ENCODE measurements at regions not wholly inside any gene's neighbourhood (a gene's known extent, or its start where the extent isn't known, plus 50 kb on each side); places are given as distances from the start of the nearest gene placed in this dataset.
"Not testable (repeated sequence)": the region's sequence is repeated elsewhere in the genome, so short reads cannot be mapped to it uniquely, and the experiment has no call there.

DNA sequence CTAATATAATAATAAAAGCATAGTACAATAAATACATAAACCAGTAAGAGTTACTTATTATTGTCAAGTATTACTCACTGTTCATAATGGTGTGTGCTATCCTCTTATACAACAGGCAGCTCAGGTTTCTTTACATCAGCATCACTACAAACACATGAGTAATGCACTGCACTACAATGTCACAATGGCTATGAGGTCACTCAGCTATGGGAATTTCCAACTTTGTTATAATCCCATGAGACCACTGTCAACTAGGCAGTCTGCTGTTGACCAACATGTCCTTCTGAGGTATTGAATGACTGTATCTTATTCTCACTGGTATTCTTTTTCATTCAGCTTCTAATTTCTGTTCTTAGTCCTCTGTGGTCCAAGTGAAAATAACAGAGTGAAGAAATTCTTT lies 250.4 kb upstream of the DSEL start:
- DNase-seq (ENCODE audit: low read depth, low spot score): no peak

DNA sequence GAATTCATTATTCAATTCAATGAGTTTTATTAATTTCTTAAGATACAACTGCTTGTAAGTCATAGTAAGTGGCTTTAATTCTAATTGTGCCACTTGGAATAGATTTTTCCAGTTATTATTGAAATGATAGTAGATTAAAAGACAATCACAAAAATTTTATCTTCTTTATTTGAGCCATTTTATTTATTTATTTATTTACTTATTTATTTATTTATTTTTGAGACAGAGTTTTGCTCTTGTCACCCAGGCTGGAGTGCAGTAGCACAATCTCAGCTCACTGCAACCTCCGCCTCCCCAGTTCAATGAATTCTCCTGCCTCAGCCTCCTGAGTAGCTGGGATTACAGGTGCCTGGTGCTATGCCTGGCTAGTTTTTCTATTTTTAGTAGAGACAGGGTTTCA lies 235.7 kb upstream of the DSEL start:
- DNase-seq (ENCODE audit: low read depth, low spot score): not testable (repeated sequence)

GRCh38 chr18:67742954-67743353 lies 226.4 kb upstream of the DSEL start:
- DNase-seq (ENCODE audit: low read depth, low spot score): no peak

- DNase-seq (ENCODE audit: low read depth, low spot score): no peak
These were observed 226.0 kb upstream of the DSEL start for GRCh38 chr18:67742525-67742924.

- DNase-seq (ENCODE audit: low read depth, low spot score): peak; percentile 7
These were observed 219.0 kb upstream of the DSEL start for GRCh38 chr18:67735506-67735905.

- DNase-seq (ENCODE audit: low read depth, low spot score): no peak
These were observed 216.6 kb upstream of the DSEL start for GRCh38 chr18:67733088-67733487.

GRCh38 chr18:67731851-67732250 lies 215.3 kb upstream of the DSEL start:
- DNase-seq (ENCODE audit: low read depth, low spot score): no peak

GRCh38 chr18:67730886-67731285 lies 214.4 kb upstream of the DSEL start:
- DNase-seq (ENCODE audit: low read depth, low spot score): no peak

DNA sequence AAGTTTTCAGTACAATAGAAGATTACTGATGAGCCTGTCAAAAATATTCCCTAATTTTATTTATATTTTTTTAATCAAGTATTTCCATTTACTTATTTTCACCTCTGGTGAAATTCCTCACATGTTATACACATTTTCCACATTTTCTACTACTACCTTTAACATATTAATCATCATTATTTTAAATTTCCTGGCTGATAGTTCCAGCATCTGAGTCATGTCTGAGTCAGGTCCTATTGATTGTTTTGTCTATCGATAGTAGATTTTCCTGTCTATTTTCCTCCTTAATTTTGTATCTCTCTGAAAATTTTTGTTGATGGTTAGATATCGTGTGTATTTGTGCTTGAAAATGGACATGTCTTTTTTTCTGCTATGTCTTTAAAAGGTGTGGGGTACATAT lies 211.8 kb upstream of the DSEL start:
- no peak for DNase-seq (ENCODE audit: low read depth, low spot score)

GRCh38 chr18:67726882-67727281 lies 210.4 kb upstream of the DSEL start:
- no peak for DNase-seq (ENCODE audit: low read depth, low spot score)

- DNase-seq (ENCODE audit: low read depth, low spot score): no peak
These were observed 201.3 kb upstream of the DSEL start for GRCh38 chr18:67717800-67718199.

DNA sequence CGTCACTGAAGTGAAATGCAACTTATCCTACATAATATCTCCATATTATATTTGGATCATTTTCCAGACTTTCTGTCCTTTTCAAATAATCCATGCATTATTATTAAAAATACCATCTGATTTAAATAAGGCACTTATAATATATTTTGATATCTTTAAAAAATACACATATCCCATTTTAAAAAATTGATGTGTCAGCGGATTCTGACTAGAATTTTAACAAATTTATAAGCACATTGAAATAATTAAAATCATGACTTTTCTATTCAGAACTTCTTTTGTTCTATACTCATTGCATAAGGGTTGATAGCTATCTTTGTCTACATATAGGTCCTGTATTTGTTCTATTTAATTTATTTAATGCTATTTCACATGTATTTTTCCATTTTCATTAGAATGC lies 199.0 kb upstream of the DSEL start:
- no peak for DNase-seq (ENCODE audit: low read depth, low spot score)

DNA sequence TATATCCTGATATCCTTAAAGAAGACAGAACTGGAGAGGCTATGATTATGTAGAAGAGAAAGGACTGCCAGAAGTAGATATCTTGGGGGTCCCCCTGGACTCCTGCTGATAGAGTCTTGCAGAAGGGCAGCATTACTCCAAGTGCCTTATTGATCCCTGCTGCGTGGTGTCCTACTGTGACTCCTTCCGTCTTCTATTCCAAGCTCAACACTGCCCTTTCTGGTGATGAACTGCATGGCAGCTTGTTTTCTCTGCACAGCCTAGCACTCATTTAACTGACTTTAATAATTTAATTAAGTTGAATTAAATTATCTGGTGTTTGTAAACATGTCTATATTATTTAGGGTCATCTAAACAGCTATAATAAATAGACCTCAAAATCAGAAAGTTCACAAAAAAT lies 194.1 kb upstream of the DSEL start:
- peak; percentile 26 for DNase-seq (ENCODE audit: low read depth, low spot score)

- peak; percentile 2 for DNase-seq (ENCODE audit: low read depth, low spot score)
These were observed 189.2 kb upstream of the DSEL start for GRCh38 chr18:67705748-67706147.

- no peak for DNase-seq (ENCODE audit: low read depth, low spot score)
These were observed 179.2 kb upstream of the DSEL start for GRCh38 chr18:67695684-67696083.

DNA sequence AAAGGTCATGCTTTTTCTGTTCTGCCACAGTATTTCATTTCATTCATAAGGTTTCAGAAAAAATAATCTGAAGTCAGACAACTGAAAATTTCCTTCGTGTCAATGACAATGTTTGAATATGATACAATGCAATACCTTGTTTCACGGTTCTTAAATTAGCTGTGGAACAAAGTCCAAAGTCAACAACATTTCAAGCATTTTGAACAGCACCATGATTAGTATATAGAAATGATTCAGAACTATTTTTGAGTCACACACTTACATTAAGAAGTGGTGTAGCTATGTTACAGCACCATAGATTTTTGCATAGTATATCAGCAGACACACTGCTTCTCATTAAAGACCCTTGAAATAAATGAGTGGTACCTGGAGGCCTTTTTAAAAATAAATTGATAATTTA lies 178.3 kb upstream of the DSEL start:
- DNase-seq (ENCODE audit: low read depth, low spot score): no peak

DNA sequence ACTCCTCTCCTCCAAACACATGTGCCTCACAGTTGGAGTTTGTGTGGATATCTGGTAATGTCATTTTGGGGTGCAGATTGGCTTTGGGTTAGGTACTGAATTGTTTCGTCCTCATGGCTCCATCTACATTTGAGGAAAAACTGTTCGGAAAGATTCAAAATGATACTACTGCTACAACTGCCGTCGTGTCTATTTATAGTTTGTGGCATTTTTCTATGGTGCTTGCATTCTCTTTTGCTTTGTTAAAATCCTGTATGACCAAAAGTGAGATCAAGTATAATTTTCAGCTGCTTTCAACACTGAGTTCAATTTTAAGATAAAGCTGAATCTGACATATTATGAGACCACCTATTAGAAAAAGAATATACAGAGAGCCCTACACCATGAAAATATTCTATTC lies 176.3 kb upstream of the DSEL start:
- no peak for DNase-seq (ENCODE audit: low read depth, low spot score)

- DNase-seq (ENCODE audit: low read depth, low spot score): no peak
These were observed 166.0 kb upstream of the DSEL start for GRCh38 chr18:67682516-67682915.

GRCh38 chr18:67677489-67677888 lies 161.0 kb upstream of the DSEL start:
- no peak for DNase-seq (ENCODE audit: low read depth, low spot score)

DNA sequence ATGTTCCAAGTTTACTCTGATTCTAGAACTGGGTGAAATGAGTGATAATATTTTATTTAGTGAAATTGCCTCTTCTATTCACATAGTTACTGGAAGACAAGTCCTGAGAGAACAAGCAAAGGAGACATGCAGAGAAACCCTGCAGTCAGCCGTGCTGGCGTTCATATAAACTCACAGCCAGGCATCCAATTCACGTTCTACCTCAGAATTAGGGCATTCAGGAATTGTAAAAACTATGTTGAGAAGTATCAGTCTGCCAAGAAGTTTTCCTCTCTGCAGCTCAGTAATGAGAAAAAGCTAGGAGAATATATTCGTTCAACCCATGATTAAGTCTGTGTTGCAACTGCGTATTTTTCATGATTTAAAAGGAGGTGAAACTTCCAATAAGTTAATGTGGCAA lies 156.2 kb upstream of the DSEL start:
- no peak for DNase-seq (ENCODE audit: low read depth, low spot score)

GRCh38 chr18:67672155-67672554 lies 155.6 kb upstream of the DSEL start:
- DNase-seq (ENCODE audit: low read depth, low spot score): no peak

GRCh38 chr18:67670024-67670543 lies 153.6 kb upstream of the DSEL start:
- no peak for DNase-seq (ENCODE audit: low read depth, low spot score)

DNA sequence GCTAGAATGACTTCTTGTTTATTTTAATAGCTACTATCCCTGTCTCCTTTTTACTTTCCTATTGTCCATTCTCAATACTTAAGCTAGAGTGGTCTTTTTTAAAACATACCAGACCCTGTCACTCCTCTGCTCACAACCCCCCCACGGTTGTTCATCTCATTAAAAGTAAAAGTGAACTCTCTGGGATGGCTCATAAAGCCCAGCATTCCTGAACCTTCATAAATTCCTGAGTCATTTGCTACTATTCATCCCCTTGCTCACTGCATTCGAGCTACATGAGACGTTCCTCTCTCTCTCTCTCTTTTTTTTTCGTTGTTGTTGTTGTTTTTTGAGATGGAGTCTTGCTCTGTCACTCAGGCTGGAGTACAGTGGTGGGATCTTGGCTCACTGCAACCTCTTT lies 148.7 kb upstream of the DSEL start:
- DNase-seq (ENCODE audit: low read depth, low spot score): peak; percentile 3

GRCh38 chr18:67662996-67663395 lies 146.5 kb upstream of the DSEL start:
- DNase-seq (ENCODE audit: low read depth, low spot score): no peak

- DNase-seq (ENCODE audit: low read depth, low spot score): no peak
These were observed 145.0 kb upstream of the DSEL start for GRCh38 chr18:67661555-67661954.
